Activated CD4-positive, alpha-beta T cell treated with anti-CD3 and anti-CD28 coated beads, Interleukin-2, amount 10 ng/mL, durations not matched to agents 24 days and 14 days (primary cell): ENCODE measurements at regions not wholly inside any gene's neighbourhood (a gene's known extent, or its start where the extent isn't known, plus 50 kb on each side); places are given as distances from the start of the nearest gene placed in this dataset.
"Not testable (repeated sequence)": the region's sequence is repeated elsewhere in the genome, so short reads cannot be mapped to it uniquely, and the experiment has no call there.

Source experiments
- DNase-seq: peaks from one replicate; pipeline ENCODE4 v3.0.0; 2022
- H3K27ac Mint-ChIP-seq: one replicate; pipeline ENCODE4 v1.8.0; 2022; ENCODE audit warnings: mild to moderate bottlenecking, mixed read lengths
- H3K27me3 Mint-ChIP-seq: one replicate; pipeline ENCODE4 v1.8.0; 2022; ENCODE audit warnings: mixed read lengths
- H3K36me3 Mint-ChIP-seq: one replicate; pipeline ENCODE4 v1.8.0; 2022; ENCODE audit warnings: low read depth, mild to moderate bottlenecking, mixed read lengths
- H3K4me1 Mint-ChIP-seq: one replicate; pipeline ENCODE4 v1.8.0; 2021; ENCODE audit warnings: mixed read lengths
- H3K4me3 Mint-ChIP-seq: one replicate; pipeline ENCODE4 v1.8.0; 2022; ENCODE audit warnings: mild to moderate bottlenecking, moderate library complexity, mixed read lengths
- H3K9me3 Mint-ChIP-seq: one replicate; pipeline ENCODE4 v1.8.0; 2021; ENCODE audit warnings: mixed read lengths
- intact Hi-C: fragments of 100-400 bp; cut with micrococcal nuclease; formaldehyde crosslinking; loops from one replicate; pipeline ENCODE4 v1.15.1; 2023

DNA sequence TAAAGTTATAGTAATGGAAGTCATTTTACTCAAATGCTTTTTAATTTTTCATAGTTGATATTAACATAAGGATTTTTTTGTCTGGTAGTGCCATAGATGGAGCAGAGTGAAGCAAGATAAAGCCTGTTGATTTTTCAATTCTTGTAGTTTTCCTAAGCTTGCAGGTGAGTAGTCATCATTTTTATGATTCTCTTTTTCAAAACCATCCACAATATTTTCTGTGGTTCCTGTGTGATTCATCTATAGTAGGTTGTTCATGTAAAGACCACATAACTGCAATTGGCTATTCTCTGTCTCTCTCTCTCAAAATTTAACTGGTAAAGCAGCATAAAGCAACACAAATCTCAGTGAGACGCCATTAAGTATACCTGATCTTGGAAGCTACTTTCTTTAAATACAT lies 711.5 kb downstream of the TTLL7 start:
- H3K4me1 Mint-ChIP-seq, intact Hi-C loops, H3K27ac Mint-ChIP-seq, H3K9me3 Mint-ChIP-seq, H3K27me3 Mint-ChIP-seq, H3K4me3 Mint-ChIP-seq, H3K36me3 Mint-ChIP-seq, DNase-seq: not testable (repeated sequence)

- H3K4me1 Mint-ChIP-seq, H3K36me3 Mint-ChIP-seq, DNase-seq, H3K27me3 Mint-ChIP-seq, H3K27ac Mint-ChIP-seq, H3K4me3 Mint-ChIP-seq, intact Hi-C loops, H3K9me3 Mint-ChIP-seq: not testable (repeated sequence)
Measured at GRCh38 chr1:83274656-83275055, 724.3 kb downstream of the TTLL7 start.

- H3K4me1 Mint-ChIP-seq, H3K27me3 Mint-ChIP-seq, intact Hi-C loops, H3K4me3 Mint-ChIP-seq, H3K36me3 Mint-ChIP-seq, H3K9me3 Mint-ChIP-seq, H3K27ac Mint-ChIP-seq, DNase-seq: not testable (repeated sequence)
Measured at GRCh38 chr1:83272484-83272883, 726.4 kb downstream of the TTLL7 start.

DNA sequence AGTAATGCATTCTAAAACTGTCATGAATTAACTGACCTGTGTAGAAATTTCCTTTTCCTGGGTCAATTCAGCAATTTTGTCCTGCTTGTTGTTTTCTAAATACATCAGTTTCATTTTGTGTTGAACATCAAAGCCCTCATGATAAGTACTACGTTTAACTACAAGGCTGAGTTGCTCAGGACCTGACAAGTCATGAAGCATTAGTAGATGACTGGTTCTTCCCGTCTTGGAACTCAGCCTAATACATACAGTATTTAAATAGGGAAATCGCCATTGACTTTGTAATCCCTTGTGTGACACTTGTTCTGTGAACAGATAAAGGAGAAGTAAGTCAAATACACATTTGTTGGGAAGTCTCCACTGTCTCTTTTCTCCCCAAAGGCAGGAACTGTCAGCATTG lies 727.1 kb downstream of the TTLL7 start:
- H3K27me3 Mint-ChIP-seq, H3K4me1 Mint-ChIP-seq, H3K4me3 Mint-ChIP-seq, H3K36me3 Mint-ChIP-seq, DNase-seq, H3K27ac Mint-ChIP-seq, intact Hi-C loops, H3K9me3 Mint-ChIP-seq: not testable (repeated sequence)

GRCh38 chr1:83270801-83271200 lies 728.1 kb downstream of the TTLL7 start:
- H3K9me3 Mint-ChIP-seq, intact Hi-C loops, H3K4me3 Mint-ChIP-seq, H3K36me3 Mint-ChIP-seq, DNase-seq, H3K27me3 Mint-ChIP-seq, H3K27ac Mint-ChIP-seq, H3K4me1 Mint-ChIP-seq: not testable (repeated sequence)

GRCh38 chr1:83263808-83264207 lies 735.1 kb downstream of the TTLL7 start:
- DNase-seq, H3K9me3 Mint-ChIP-seq, H3K4me3 Mint-ChIP-seq, H3K27ac Mint-ChIP-seq, H3K27me3 Mint-ChIP-seq, intact Hi-C loops, H3K4me1 Mint-ChIP-seq, H3K36me3 Mint-ChIP-seq: not testable (repeated sequence)

DNA sequence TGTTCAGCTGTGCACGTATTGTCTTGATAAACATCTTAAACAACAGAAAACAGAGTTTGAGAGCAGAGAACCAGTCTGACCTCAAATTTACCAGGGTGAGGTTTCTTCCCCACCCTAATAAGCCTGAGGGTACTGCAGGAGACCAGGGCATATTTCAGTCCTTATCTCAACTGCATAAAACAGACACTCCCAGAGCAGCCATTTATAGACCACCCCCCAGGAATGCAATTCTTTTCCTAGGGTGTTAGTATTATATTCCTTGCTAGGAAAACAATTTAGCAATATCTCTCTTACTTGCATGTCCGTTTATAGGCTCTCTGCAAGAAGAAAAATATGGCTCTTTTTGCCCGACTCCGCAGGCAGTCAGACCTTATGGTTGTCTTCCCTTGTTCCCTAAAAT lies 747.2 kb downstream of the TTLL7 start:
- intact Hi-C loops, H3K4me1 Mint-ChIP-seq, H3K27me3 Mint-ChIP-seq, H3K9me3 Mint-ChIP-seq, H3K36me3 Mint-ChIP-seq, H3K4me3 Mint-ChIP-seq, H3K27ac Mint-ChIP-seq, DNase-seq: not testable (repeated sequence)

DNA sequence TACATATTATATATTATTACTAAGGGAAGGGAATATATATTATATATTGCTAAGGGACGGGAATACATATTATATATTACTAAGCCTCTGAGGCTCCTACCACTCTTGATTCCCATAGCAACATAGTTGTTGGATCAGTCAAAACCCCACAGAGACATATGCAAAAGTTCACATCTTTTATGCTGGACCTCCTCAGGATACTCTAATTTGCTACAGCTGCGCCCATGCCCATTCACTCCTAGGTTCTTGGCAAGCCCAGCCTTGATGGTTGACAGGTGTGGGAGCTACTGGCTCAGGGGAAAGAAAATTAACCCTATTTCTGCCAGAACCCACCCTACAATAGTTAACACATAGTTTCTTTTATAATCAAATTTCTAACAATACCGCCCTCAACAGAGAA lies 752.2 kb downstream of the TTLL7 start:
- H3K27me3 Mint-ChIP-seq, H3K4me1 Mint-ChIP-seq, intact Hi-C loops, H3K27ac Mint-ChIP-seq, H3K4me3 Mint-ChIP-seq, H3K36me3 Mint-ChIP-seq, DNase-seq, H3K9me3 Mint-ChIP-seq: not testable (repeated sequence)

GRCh38 chr1:83244832-83245231 lies 754.1 kb downstream of the TTLL7 start:
- H3K36me3 Mint-ChIP-seq, H3K27ac Mint-ChIP-seq, intact Hi-C loops, H3K4me3 Mint-ChIP-seq, H3K27me3 Mint-ChIP-seq, H3K9me3 Mint-ChIP-seq, DNase-seq, H3K4me1 Mint-ChIP-seq: not testable (repeated sequence)

- H3K27ac Mint-ChIP-seq, H3K9me3 Mint-ChIP-seq, H3K27me3 Mint-ChIP-seq, H3K4me1 Mint-ChIP-seq, H3K36me3 Mint-ChIP-seq, intact Hi-C loops, H3K4me3 Mint-ChIP-seq, DNase-seq: not testable (repeated sequence)
Measured at GRCh38 chr1:83239568-83239967, 759.4 kb downstream of the TTLL7 start.

- H3K36me3 Mint-ChIP-seq, H3K4me1 Mint-ChIP-seq, H3K4me3 Mint-ChIP-seq, H3K27ac Mint-ChIP-seq, H3K9me3 Mint-ChIP-seq, H3K27me3 Mint-ChIP-seq, DNase-seq, intact Hi-C loops: not testable (repeated sequence)
Measured at GRCh38 chr1:83238654-83239053, 760.3 kb downstream of the TTLL7 start.

GRCh38 chr1:83219788-83220187 lies 779.1 kb downstream of the TTLL7 start:
- H3K27ac Mint-ChIP-seq, H3K27me3 Mint-ChIP-seq, intact Hi-C loops, H3K36me3 Mint-ChIP-seq, DNase-seq, H3K4me1 Mint-ChIP-seq, H3K9me3 Mint-ChIP-seq, H3K4me3 Mint-ChIP-seq: not testable (repeated sequence)

DNA sequence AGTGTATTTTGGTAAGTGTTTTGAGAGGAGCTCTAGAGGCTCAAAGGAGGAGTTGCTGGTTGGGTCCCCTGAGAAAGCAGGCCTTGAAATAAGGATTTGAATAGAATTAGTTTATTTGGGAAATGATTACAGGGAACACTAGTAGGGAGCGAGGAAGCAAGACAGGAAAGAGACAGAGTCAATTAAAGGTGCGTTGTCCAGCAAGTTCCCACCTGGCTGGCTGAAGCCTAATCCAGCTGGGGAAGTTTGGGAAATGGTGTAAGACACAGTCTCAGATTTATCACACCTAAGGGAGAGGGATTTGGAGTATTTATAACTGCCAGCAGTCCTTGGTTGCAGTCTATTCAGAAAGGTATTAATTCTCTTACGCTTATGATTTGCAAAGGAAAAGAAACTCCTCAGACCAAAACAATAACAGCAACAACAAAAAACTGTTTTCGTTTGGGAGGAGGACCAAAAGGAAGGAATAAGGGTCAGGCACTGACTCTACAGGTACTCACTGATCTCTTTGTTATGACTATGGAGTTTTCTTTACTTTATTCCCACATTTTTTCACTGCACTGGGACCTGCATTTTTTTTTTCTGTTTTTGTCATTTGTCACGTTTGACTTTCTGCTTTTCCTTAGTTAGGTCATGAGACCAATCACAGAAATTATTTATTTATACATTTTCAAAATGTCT lies 780.8 kb downstream of the TTLL7 start:
- H3K4me1 Mint-ChIP-seq, H3K27me3 Mint-ChIP-seq, DNase-seq, H3K27ac Mint-ChIP-seq, H3K36me3 Mint-ChIP-seq, intact Hi-C loops, H3K4me3 Mint-ChIP-seq, H3K9me3 Mint-ChIP-seq: not testable (repeated sequence)

DNA sequence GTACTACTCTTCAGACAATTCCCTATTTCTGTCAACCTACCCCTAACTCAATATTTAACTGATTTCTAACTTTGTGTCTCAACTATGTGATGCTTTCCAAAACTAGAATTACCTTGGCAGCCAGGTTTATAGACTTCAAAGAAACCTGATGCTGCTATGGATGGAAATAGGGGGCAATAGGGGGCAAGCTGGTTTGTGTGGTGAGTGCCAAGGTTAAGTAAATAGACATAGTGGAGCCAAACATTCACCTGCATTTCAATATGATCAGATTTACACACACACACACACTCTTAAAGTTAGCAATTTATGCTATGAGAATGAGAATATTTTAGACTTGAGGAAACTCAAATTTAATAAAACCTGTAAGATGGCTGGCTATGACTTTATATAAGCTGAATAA lies 784.6 kb downstream of the TTLL7 start:
- H3K27me3 Mint-ChIP-seq, H3K36me3 Mint-ChIP-seq, intact Hi-C loops, DNase-seq, H3K4me1 Mint-ChIP-seq, H3K27ac Mint-ChIP-seq, H3K9me3 Mint-ChIP-seq, H3K4me3 Mint-ChIP-seq: not testable (repeated sequence)

DNA sequence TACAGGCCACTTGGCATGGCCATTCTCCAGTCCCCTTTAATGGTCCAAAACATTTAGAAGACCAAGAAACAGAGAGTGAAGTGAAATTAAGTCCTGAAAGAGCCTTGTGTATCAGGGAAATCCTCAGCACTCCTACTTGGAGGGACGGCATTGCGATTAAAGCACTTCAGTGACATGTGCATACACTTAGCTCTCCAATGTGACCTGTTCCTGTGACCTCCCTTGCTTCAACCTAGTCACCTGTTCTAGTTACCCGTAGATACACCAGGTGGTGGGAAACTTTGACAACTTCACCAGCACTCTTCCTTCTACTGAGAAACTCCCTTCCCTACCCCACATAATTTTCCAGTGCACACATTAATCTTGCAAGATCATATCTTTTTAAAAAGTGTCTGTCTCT lies 785.3 kb downstream of the TTLL7 start:
- H3K4me3 Mint-ChIP-seq, H3K27ac Mint-ChIP-seq, intact Hi-C loops, H3K36me3 Mint-ChIP-seq, H3K9me3 Mint-ChIP-seq, DNase-seq, H3K27me3 Mint-ChIP-seq, H3K4me1 Mint-ChIP-seq: not testable (repeated sequence)
